Activated naive CD4-positive, alpha-beta T cell (primary cell): ENCODE measurements at regions not wholly inside any gene's neighbourhood (a gene's known extent, or its start where the extent isn't known, plus 50 kb on each side); places are given as distances from the start of the nearest gene placed in this dataset.
"Not testable (repeated sequence)": the region's sequence is repeated elsewhere in the genome, so short reads cannot be mapped to it uniquely, and the experiment has no call there.

Experiments used
- DNase-seq, 4 experiments: peaks; one replicate each; lab custom pipeline; 2025; lab: John Stamatoyannopoulos, UW

GRCh38 chr16:79973320-79973719, 372.8 kb upstream of the MAF start:
- no peak for DNase-seq

DNA sequence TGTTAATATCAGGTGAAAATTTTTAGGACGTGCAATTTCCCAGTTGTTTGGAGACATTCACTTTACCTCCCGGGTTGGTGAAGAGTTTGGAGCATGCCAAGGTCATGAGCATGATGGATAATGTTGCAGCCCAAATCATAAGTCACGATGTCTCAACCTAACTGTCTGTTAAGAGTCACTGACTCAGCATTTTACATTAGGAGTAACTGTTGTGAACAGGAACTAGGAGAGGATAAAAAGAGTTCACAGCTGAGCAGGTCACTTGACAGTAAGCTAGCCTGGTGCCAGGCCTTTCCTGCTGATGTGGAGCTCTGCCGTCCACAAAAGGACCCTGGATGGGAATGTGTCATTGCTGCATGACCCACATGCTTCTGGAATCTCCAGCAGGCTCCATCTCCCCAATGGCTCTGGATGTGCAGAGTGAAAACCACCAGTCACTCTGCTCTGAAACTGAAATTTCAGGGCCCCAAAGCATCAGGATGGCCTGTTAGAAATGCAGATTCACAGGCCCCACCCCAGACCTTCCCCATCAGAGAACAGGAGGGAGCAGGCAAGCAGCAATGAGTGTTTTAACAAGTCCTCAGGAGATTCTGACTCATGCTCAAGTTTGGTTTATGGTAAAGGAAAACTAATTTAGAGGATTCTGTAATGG, 371.6 kb upstream of the MAF start:
- no peak for DNase-seq

GRCh38 chr16:79971237-79971572, 370.7 kb upstream of the MAF start:
- no peak for DNase-seq

DNA sequence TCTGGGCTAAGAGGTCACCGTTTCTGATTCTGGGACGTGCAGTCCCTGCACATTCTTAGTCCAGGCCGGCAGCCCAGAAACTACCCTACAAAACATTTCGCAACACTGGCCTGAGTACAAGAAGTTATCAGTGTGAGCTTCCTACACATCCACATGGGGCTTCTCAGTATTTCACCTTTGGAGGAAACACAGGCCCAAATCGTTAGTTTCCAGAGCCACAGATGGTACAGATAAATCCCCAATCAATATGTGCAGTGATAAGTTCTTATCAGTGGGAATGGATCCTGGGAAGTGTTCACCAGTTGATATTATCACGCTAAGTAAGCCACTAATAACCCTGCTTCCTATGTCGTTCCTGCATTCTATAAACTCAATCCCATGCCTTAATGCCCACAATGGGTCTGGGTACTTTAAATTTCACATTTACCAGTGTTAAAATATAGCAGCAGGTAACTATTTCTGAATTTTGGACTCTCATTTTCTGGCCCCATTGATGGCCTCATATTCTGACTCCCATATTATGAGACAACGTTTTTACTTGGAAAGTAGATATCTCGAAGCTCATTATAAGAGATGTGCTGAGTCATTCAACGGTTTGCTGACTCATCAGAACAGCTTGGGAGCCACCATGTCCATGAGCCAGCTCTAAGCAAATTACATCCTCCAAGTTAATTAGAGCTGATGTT, 370.2 kb upstream of the MAF start:
- DNase-seq, result no peak

DNA sequence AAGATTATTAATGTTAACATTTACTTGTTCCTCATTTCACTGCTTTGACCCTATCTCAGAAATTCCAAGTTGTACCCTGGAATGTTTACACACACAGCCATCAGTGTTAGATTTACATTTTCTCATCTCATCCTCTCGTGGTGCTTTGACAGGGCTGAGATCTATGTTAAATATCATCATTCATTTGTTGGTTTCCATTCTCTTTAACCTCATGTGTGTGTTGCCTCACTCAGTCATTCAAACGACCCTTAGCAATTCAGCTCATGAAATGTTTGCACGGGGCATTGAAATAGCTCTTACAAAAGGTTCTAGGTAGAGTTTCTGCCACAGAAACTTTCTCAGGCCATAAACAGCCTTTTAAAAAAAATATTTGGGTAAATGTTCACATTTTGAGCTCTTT, 369.6 kb upstream of the MAF start:
- no peak for DNase-seq

- DNase-seq, result no peak
Observed at GRCh38 chr16:79969458-79969857, 368.9 kb upstream of the MAF start.

DNA sequence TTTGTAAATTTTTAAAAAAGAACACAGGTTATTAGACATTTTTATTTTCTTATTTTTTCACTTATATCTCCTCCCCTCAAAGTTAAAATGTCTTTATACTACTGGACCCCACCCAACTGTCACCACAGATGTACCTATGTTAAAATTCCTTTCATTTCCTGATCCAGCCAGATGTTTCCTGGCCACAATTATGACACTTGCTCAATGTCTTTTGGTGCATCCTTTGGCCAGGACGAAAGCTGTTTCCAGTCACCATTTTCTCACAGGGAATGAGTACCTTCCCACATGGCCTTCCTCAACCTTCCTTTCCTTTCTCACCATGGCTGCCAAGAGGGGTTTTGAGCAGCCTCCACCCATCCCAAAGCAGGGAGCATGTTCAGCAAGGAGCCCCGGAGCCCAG, 365.7 kb upstream of the MAF start:
- no peak for DNase-seq

DNA sequence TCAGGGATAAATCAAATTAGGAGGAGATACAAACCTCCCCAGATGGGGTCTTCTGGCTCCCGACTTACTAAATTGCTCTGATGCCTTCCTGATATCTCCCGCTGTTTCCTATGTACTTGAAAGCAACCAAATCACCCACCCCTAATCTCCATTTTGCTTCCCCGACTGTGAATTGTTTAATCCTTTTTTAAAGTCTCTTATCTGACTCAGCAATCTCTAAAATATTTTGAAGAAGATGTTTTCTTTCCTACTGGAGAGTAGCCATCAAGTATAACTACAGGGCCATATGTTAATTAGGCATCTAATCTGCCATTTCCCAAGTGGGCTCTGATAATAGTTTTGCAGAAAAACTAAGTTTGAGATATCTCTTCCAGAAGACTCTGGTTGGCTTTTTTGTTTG, 365.2 kb upstream of the MAF start:
- DNase-seq, result no peak

- DNase-seq, result no peak
Observed at GRCh38 chr16:79964104-79964503, 363.6 kb upstream of the MAF start.

DNA sequence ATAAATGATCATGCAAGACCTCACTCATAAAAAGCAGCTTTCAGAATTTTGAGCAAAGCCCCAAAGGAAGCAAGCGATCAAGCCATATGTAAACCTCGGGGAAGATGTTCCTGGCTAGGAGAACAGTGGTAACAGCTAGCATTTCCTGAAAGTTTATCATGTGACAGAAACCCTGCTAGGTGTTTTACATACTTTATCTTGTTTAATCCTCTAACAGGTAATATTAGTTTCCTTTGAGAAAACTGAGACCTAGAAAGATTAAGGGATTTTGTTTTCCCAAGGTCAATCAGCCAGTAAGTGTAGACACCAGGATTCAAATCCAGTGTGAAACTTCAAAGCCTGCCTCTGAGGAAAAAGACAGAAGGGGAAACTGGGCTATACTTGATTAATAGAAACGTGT, 362.4 kb upstream of the MAF start:
- DNase-seq, result no peak

- DNase-seq, result no peak
Observed at GRCh38 chr16:79959226-79959625, 358.7 kb upstream of the MAF start.

DNA sequence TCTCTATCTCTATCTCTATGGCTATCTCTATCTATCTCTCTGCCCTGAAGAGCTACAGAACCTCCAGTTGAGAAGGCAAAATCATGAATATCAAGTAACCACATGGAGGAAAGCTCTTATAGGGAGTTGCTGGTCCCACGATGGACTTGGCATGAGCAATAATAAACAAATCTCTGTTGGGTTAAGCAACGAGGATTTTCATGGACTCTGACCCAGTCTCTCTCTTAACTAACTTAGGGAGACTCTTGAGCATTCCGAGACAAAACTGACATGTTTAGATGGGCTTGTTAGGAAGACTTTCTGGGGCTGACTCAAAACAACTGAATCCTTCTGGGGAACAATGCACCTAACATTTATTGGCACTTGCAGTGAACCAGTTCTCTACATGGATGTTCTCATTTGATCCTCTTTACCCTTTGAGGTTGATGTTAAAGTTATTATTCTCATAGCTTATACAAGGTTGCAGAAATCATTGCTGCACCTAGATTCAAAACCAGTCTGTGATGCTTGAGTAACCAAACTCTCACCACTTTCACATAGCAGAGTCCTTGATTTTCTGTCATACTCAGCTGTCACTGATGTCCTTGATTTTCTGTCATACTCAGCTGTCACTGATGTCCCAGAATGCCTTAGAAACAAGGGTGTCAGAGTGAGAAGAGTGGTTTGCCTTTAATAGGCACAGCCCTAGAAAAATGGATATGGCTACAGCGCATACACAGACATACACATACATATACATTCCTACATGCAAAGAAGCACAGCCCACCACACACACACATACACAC, 354.6 kb upstream of the MAF start:
- DNase-seq, result no peak

DNA sequence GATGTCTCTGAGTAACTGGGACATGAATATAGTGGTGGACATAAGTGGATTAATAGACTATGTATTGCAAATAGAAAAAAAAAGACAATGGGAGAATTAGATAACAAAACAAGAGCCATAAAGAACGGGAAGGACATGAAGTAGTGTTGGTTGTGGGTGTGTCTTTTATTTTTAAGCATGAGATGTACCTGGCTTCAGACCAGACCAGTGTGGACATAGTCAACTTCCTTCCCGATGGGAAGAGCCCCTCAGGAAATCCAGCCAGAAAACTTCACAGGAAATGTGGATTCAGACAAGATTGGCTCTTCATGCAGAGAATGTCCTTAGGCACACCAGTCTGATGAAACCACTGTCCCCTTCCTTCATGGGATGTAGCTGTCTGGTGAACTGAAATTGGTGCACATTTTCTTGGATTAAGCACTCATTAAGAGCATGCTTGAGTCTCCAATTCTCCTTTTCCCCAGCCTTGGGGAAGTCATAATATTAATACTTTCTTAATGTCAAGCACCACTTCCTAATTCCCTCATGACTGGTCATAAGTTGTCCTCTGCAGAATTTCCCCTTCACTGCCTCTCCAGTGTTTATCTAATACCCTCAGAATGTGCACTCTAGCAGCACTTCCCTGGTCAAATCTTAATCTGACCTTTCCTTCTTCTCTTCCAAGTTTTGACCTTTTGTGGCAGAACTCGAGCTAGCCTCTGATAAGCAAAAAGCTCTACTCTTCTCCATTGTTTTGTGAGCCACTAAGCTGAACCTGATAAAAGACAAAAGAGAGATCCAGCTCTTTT, 350.6 kb upstream of the MAF start:
- no peak for DNase-seq

- DNase-seq, result no peak
Observed at GRCh38 chr16:79949417-79949816, 348.9 kb upstream of the MAF start.

- DNase-seq, result no peak
Observed at GRCh38 chr16:79947771-79948170, 347.2 kb upstream of the MAF start.

GRCh38 chr16:79946252-79946651, 345.7 kb upstream of the MAF start:
- no peak for DNase-seq

DNA sequence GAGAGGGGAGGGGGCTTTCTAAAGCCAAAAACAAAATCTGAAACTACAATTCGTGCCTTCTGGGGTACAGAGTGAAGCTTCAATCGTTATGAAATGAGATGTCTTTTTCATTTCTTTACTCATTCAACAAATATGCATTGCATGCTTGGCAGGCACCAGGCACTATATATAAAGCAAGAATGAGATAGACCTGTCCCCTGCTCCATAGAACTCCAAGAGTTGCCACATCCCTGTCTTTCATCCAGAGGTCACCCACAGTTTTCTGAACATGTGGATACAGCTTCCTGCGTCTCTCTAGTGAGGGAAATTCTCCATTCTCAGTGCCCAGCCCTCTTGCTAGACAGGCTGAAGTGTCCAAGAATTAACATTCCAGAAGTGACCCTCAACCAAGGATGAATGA, 343.2 kb upstream of the MAF start:
- no peak for DNase-seq

DNA sequence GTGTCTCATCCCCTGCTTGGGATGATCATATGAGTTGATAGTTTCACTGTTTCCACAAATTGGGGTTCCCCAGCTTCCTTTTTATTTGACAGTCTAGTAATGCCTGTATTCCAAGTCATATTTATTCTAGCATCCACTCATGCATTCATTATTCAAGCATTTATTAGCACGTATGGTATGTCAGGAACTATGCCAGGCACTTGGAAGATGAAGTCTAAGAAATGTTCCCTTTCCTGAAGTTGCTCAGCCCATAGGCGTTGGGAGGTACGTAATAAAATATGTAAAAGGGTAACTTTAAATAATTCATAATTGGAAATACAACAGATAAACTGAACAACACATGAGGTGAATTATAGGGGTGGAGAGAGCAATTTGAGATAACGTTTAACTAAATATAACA, 338.0 kb upstream of the MAF start:
- no peak for DNase-seq

- not testable (repeated sequence) for DNase-seq
Observed at GRCh38 chr16:79937671-79938070, 337.1 kb upstream of the MAF start.

DNA sequence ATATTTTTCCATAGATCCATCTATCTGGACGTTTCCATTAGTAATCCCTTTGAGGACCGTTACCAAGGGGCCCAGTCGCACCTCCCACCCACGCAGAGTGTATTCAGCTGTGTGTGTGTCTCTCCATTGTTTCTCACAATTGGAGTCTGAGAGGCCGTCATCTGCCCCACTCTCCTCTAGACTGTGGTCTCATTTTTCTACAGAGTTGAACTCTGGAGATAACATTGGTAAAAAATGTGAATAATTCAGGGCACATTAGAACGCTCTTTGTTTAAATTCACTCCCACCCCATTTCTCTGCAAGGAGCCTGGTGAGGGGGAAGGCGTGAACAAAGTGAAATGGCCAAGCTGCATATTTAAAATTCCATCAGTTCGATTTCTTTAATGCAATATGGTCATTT, 333.1 kb upstream of the MAF start:
- no peak for DNase-seq

- DNase-seq, result no peak
Observed at GRCh38 chr16:79932572-79932971, 332.0 kb upstream of the MAF start.

DNA sequence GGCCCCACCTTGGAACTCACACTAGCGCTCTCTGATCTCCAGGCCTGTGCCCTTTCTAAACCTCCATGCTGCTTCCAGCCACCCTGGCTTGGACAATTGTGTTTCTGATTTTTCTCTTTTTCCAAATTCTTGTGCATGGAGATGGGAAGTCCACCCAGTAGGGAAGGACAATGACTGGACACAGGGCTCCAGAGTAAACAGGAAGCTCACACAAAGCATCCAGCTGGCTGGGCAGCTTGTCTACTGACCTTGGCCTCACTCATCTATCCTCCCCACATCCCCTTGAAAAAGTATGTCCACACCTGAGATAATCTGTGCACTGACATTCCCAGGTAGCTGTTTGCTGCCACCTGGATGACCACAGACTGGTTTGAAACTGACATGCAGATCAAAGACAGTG, 331.2 kb upstream of the MAF start:
- DNase-seq, result no peak
